SK-N-SH (cell line): ENCODE measurements at regions not wholly inside any gene's neighbourhood (a gene's known extent, or its start where the extent isn't known, plus 50 kb on each side); places are given as distances from the start of the nearest gene placed in this dataset.

Experiments
- EZH2phosphoT487 ChIP-seq: fragments of 200-600 bp; sonication (generic); IDR thresholded peaks from 2 replicates; pipeline ENCODE4 v1.6.1; 2017; ENCODE audit warnings: low read depth, mixed run types, mild to moderate bottlenecking, antibody characterized with exemption, moderate library complexity, borderline replicate concordance
- GATA2 ChIP-seq: sonication (generic); formaldehyde crosslinking; IDR thresholded peaks from 2 replicates; pipeline ENCODE4 v1.5.0; 2020; ENCODE audit warnings: mild to moderate bottlenecking, missing genetic modification reagents
- JUND ChIP-seq: IDR thresholded peaks from 2 replicates; pipeline ENCODE4 v1.4.0; 2012
- MXI1 ChIP-seq: IDR thresholded peaks from 2 replicates; pipeline ENCODE4 v1.6.1; 2012; ENCODE audit warnings: mild to moderate bottlenecking, low read depth, low read length, improper control_type of control experiment
- PBX3 ChIP-seq: IDR thresholded peaks from 2 replicates; pipeline ENCODE4; 2012
- POLR2AphosphoS5 ChIP-seq: IDR thresholded peaks from 2 replicates; pipeline ENCODE4 v1.6.1; 2012; ENCODE audit warnings: low read depth, low read length
- RFX5 ChIP-seq: IDR thresholded peaks from 2 replicates; pipeline ENCODE4 v1.6.1; 2012; ENCODE audit warnings: mild to moderate bottlenecking, improper control_type of control experiment, low read length
- TCF12 ChIP-seq: IDR thresholded peaks from 2 replicates; pipeline ENCODE4 v1.4.0; 2012
- TF ChIP-seq, protein P1 (sequence below): IDR thresholded peaks from 2 replicates; pipeline ENCODE4 v1.6.1; 2012; ENCODE audit warnings: mild to moderate bottlenecking, low read depth, low read length, moderate library complexity
- TF ChIP-seq, protein P2 (sequence below): fragments of 200-600 bp; sonication (generic); IDR thresholded peaks from 2 replicates; pipeline ENCODE4 v1.6.1; 2017; ENCODE audit warnings: antibody characterized with exemption, mild to moderate bottlenecking, moderate library complexity

DNA sequence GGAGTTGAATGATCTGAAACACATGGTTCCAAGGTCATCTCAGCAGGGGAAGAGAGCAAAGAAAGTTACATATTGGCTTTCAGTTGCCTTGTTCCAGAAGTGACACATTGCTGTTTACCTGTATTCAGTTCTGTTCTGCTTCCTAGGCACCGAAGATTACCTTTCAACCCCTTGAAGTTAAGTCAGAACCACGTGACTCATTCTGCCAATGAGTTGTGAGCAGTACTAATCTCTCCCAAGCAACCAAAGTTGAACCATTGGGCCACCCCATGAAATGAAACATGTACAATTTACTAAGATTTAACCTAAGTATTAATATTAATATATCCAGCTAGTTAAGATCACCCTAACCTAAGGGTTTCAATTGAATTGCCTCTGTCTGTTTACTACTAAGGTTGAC, 439.2 kb upstream of the MAF start:
- TF ChIP-seq, protein P1, sequence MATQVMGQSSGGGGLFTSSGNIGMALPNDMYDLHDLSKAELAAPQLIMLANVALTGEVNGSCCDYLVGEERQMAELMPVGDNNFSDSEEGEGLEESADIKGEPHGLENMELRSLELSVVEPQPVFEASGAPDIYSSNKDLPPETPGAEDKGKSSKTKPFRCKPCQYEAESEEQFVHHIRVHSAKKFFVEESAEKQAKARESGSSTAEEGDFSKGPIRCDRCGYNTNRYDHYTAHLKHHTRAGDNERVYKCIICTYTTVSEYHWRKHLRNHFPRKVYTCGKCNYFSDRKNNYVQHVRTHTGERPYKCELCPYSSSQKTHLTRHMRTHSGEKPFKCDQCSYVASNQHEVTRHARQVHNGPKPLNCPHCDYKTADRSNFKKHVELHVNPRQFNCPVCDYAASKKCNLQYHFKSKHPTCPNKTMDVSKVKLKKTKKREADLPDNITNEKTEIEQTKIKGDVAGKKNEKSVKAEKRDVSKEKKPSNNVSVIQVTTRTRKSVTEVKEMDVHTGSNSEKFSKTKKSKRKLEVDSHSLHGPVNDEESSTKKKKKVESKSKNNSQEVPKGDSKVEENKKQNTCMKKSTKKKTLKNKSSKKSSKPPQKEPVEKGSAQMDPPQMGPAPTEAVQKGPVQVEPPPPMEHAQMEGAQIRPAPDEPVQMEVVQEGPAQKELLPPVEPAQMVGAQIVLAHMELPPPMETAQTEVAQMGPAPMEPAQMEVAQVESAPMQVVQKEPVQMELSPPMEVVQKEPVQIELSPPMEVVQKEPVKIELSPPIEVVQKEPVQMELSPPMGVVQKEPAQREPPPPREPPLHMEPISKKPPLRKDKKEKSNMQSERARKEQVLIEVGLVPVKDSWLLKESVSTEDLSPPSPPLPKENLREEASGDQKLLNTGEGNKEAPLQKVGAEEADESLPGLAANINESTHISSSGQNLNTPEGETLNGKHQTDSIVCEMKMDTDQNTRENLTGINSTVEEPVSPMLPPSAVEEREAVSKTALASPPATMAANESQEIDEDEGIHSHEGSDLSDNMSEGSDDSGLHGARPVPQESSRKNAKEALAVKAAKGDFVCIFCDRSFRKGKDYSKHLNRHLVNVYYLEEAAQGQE: no peak
- TF ChIP-seq TCF12: no peak
- TF ChIP-seq EZH2phosphoT487: no peak
- TF ChIP-seq RFX5: no peak
- TF ChIP-seq, protein P2, sequence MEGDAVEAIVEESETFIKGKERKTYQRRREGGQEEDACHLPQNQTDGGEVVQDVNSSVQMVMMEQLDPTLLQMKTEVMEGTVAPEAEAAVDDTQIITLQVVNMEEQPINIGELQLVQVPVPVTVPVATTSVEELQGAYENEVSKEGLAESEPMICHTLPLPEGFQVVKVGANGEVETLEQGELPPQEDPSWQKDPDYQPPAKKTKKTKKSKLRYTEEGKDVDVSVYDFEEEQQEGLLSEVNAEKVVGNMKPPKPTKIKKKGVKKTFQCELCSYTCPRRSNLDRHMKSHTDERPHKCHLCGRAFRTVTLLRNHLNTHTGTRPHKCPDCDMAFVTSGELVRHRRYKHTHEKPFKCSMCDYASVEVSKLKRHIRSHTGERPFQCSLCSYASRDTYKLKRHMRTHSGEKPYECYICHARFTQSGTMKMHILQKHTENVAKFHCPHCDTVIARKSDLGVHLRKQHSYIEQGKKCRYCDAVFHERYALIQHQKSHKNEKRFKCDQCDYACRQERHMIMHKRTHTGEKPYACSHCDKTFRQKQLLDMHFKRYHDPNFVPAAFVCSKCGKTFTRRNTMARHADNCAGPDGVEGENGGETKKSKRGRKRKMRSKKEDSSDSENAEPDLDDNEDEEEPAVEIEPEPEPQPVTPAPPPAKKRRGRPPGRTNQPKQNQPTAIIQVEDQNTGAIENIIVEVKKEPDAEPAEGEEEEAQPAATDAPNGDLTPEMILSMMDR: no peak
- TF ChIP-seq JUND: no peak
- no peak for TF ChIP-seq POLR2AphosphoS5
- no peak for TF ChIP-seq PBX3
- TF ChIP-seq GATA2 (CRISPR knock-in tag): no peak
- TF ChIP-seq MXI1: no peak
